Trophoblast cell (in vitro differentiated cells and primary cell): ENCODE measurements at regions not wholly inside any gene's neighbourhood (a gene's known extent, or its start where the extent isn't known, plus 50 kb on each side); places are given as distances from the start of the nearest gene placed in this dataset.

Source experiments
- DNase-seq, 2 donors: peaks; one replicate each; pipeline ENCODE4 v3.0.0-alpha.2; 2016
- H2AFZ ChIP-seq: 2 replicates; pipeline ENCODE4 v1.6.1; 2013; ENCODE audit warnings: low read length, moderate library complexity, mild to moderate bottlenecking; ENCODE audit not compliant: insufficient read depth, poor library complexity
- H2AK5ac ChIP-seq: 2 replicates; pipeline ENCODE4 v1.6.1; 2013; ENCODE audit warnings: mild to moderate bottlenecking, low read length
- H2BK120ac ChIP-seq: 2 replicates; pipeline ENCODE4 v1.6.1; 2013; ENCODE audit warnings: low read length, mild to moderate bottlenecking, moderate library complexity; ENCODE audit not compliant: insufficient read depth, poor library complexity
- H2BK12ac ChIP-seq: 2 replicates; pipeline ENCODE4 v1.6.1; 2013; ENCODE audit warnings: mild to moderate bottlenecking, low read length, moderate library complexity
- H2BK5ac ChIP-seq: 2 replicates; pipeline ENCODE4 v1.6.1; 2013; ENCODE audit warnings: low read length, low read depth, moderate library complexity, mild to moderate bottlenecking; ENCODE audit not compliant: poor library complexity
- H3K14ac ChIP-seq: 2 replicates; pipeline ENCODE4 v1.6.1; 2013; ENCODE audit warnings: mild to moderate bottlenecking, low read length
- H3K18ac ChIP-seq: 2 replicates; pipeline ENCODE4 v1.6.1; 2013; ENCODE audit warnings: mild to moderate bottlenecking, low read length
- H3K23ac ChIP-seq: 2 replicates; pipeline ENCODE4 v1.6.1; 2013; ENCODE audit warnings: low read length
- H3K27ac ChIP-seq: 2 replicates; pipeline ENCODE4 v1.5.1; 2013; ENCODE audit warnings: low read depth, mild to moderate bottlenecking, inconsistent platforms, low read length, moderate library complexity
- H3K27me3 ChIP-seq: 2 replicates; pipeline ENCODE4 v1.6.1; 2013; ENCODE audit warnings: inconsistent platforms, mild to moderate bottlenecking, low read length, moderate library complexity; ENCODE audit not compliant: insufficient read depth
- H3K36me3 ChIP-seq, 2 experiments: 1 replicate in 1 of 2; 2 replicates in 1 of 2; pipeline ENCODE4 v1.6.1; 2013; ENCODE audit warnings: low read length in 2 of 2, mild to moderate bottlenecking in 2 of 2, moderate library complexity in 1 of 2; ENCODE audit not compliant: insufficient read depth in 2 of 2, control insufficient read depth in 1 of 2
- H3K4ac ChIP-seq: 2 replicates; pipeline ENCODE4 v1.6.1; 2013; ENCODE audit warnings: low read depth, mild to moderate bottlenecking, low read length, moderate library complexity
- H3K4me1 ChIP-seq, 2 experiments: 1 replicate in 1 of 2; 2 replicates in 1 of 2; pipeline ENCODE4 v1.6.1; 2013; ENCODE audit warnings: low read length in 2 of 2, mild to moderate bottlenecking in 2 of 2, moderate library complexity in 1 of 2; ENCODE audit not compliant: insufficient read depth in 2 of 2, control insufficient read depth in 1 of 2
- H3K4me2 ChIP-seq: 2 replicates; pipeline ENCODE4 v1.6.1; 2013; ENCODE audit warnings: inconsistent platforms, mild to moderate bottlenecking, low read length, moderate library complexity
- H3K4me3 ChIP-seq: 2 replicates; pipeline ENCODE4 v1.5.1; 2013; ENCODE audit warnings: mild to moderate bottlenecking, low read depth, low read length, inconsistent platforms
- H3K79me1 ChIP-seq: one replicate; pipeline ENCODE4 v1.6.1; 2013; ENCODE audit warnings: low read length
- H3K79me2 ChIP-seq: 2 replicates; pipeline ENCODE4 v1.6.1; 2013; ENCODE audit warnings: low read length, mild to moderate bottlenecking; ENCODE audit not compliant: control insufficient read depth, insufficient read depth, poor library complexity
- H3K9ac ChIP-seq: 2 replicates; pipeline ENCODE4 v1.6.1; 2013; ENCODE audit warnings: mild to moderate bottlenecking, low read length
- H3K9me3 ChIP-seq: 2 replicates; pipeline ENCODE4 v1.6.1; 2013; ENCODE audit warnings: low read depth, mild to moderate bottlenecking, control low read depth, inconsistent platforms, low read length; ENCODE audit not compliant: insufficient read depth
- H4K12ac ChIP-seq: 2 replicates; pipeline ENCODE4 v1.6.1; 2013; ENCODE audit warnings: low read depth, mild to moderate bottlenecking, low read length, moderate library complexity
- H4K8ac ChIP-seq: 2 replicates; pipeline ENCODE4 v1.6.1; 2013; ENCODE audit warnings: low read depth, mild to moderate bottlenecking, low read length, moderate library complexity
- H4K91ac ChIP-seq: one replicate; pipeline ENCODE4 v1.6.1; 2013; ENCODE audit warnings: low read depth, mild to moderate bottlenecking, low read length, moderate library complexity
- WGBS: extraction: QIAGEN DNeasy Blood & Tissue Kit; methylation state at CpG from one replicate; pipeline ENCODE4 v1.1.7; 2013; ENCODE audit warnings: missing lambda C conversion rate; ENCODE audit not compliant: insufficient read length, insufficient coverage; ENCODE audit errors: extremely low coverage; 5-methylcytosine and 5-hydroxymethylcytosine counted together

- no peak overlapping the region for H3K9ac ChIP-seq
- no peak overlapping the region for H2BK120ac ChIP-seq
- no peak overlapping the region for H2BK12ac ChIP-seq
- no peaks in the 10 kb centered on the region for H3K79me2 ChIP-seq
- no peak overlapping the region for H3K23ac ChIP-seq
- no peak overlapping the region for H4K8ac ChIP-seq
- no peak overlapping the region for H2BK5ac ChIP-seq
- H3K14ac ChIP-seq, result no peak overlapping the region
- H3K4me2 ChIP-seq, result no peak overlapping the region
- H2AFZ ChIP-seq, result no peak overlapping the region
- H3K18ac ChIP-seq, result no peak overlapping the region
- DNase-seq, result no peak
- no peaks in the 10 kb centered on the region for H3K36me3 ChIP-seq
- H3K4ac ChIP-seq, result no peak overlapping the region
- H2AK5ac ChIP-seq, result no peak overlapping the region
- H3K4me3 ChIP-seq, result no peak overlapping the region
- no peaks in the 10 kb centered on the region for H3K27me3 ChIP-seq
- no peak overlapping the region for H4K91ac ChIP-seq
- no peaks in the 10 kb centered on the region for H3K79me1 ChIP-seq
- no peak overlapping the region for H4K12ac ChIP-seq
- WGBS, result no CpG with 5 or more reads among the region's 5 CpGs
- H3K4me1 ChIP-seq, result peaks cover 0 to 6% of the 10 kb centered on the region in 2 experiments
- no peak overlapping the region for H3K27ac ChIP-seq
- peaks cover 2% of the 10 kb centered on the region for H3K9me3 ChIP-seq
Observed at GRCh38 chr10:78849731-78850130, 219.0 kb upstream of the ZMIZ1 start.

- Histone ChIP-seq H2BK120ac (no peak overlapping the region), H3K79me2 (no peaks in the 10 kb centered on the region), H2AFZ (no peak overlapping the region), H2BK12ac (no peak overlapping the region), H3K79me1 (no peaks in the 10 kb centered on the region), H2AK5ac (no peak overlapping the region), H3K9me3 (peaks cover 2% of the 10 kb centered on the region), H3K4me2 (no peak overlapping the region), H3K9ac (no peak overlapping the region), H3K27ac (no peak overlapping the region), H3K18ac (no peak overlapping the region), H3K4me1 (peaks cover 0 to 6% of the 10 kb centered on the region in 2 experiments), H2BK5ac (no peak overlapping the region), H3K4me3 (no peak overlapping the region), H3K36me3 (no peaks in the 10 kb centered on the region), H3K23ac (no peak overlapping the region), H3K27me3 (no peaks in the 10 kb centered on the region), H4K8ac (no peak overlapping the region), H4K12ac (no peak overlapping the region), H4K91ac (no peak overlapping the region), H3K14ac (no peak overlapping the region), H3K4ac (no peak overlapping the region)
- DNase-seq, result no peak
- no CpG with 5 or more reads among the region's 6 CpGs for WGBS
Observed at GRCh38 chr10:78850644-78851435, 217.9 kb upstream of the ZMIZ1 start.

- H2AK5ac ChIP-seq, result no peak overlapping the region
- no peak overlapping the region for H4K91ac ChIP-seq
- H3K4me1 ChIP-seq, result peaks cover 0 to 6% of the 10 kb centered on the region in 2 experiments
- H3K27ac ChIP-seq, result no peak overlapping the region
- DNase-seq, result no peak
- H2BK120ac ChIP-seq, result no peak overlapping the region
- no peaks in the 10 kb centered on the region for H3K27me3 ChIP-seq
- H4K8ac ChIP-seq, result no peak overlapping the region
- no peaks in the 10 kb centered on the region for H3K36me3 ChIP-seq
- no peaks in the 10 kb centered on the region for H3K79me1 ChIP-seq
- no peak overlapping the region for H3K23ac ChIP-seq
- no peak overlapping the region for H4K12ac ChIP-seq
- no peak overlapping the region for H2BK5ac ChIP-seq
- H3K18ac ChIP-seq, result no peak overlapping the region
- no peaks in the 10 kb centered on the region for H3K79me2 ChIP-seq
- H2AFZ ChIP-seq, result no peak overlapping the region
- no peak overlapping the region for H2BK12ac ChIP-seq
- H3K4me3 ChIP-seq, result no peak overlapping the region
- no peak overlapping the region for H3K9ac ChIP-seq
- no peak overlapping the region for H3K14ac ChIP-seq
- H3K4me2 ChIP-seq, result no peak overlapping the region
- WGBS, result no CpG with 5 or more reads among the region's 4 CpGs
- H3K4ac ChIP-seq, result no peak overlapping the region
- peaks cover 2% of the 10 kb centered on the region for H3K9me3 ChIP-seq
Observed at GRCh38 chr10:78851647-78852046, 217.1 kb upstream of the ZMIZ1 start.

- Histone ChIP-seq H2AK5ac (no peak overlapping the region), H4K91ac (no peak overlapping the region), H3K4me2 (no peak overlapping the region), H3K4me1 (peaks cover 0 to 5% of the 10 kb centered on the region in 2 experiments), H2BK5ac (no peak overlapping the region), H3K9me3 (peaks cover 2% of the 10 kb centered on the region), H3K4ac (no peak overlapping the region), H3K27me3 (no peaks in the 10 kb centered on the region), H4K12ac (no peak overlapping the region), H3K23ac (no peak overlapping the region), H3K18ac (no peak overlapping the region), H3K27ac (no peak overlapping the region), H3K14ac (no peak overlapping the region), H3K79me2 (no peaks in the 10 kb centered on the region), H4K8ac (no peak overlapping the region), H2AFZ (no peak overlapping the region), H3K79me1 (no peaks in the 10 kb centered on the region), H2BK120ac (no peak overlapping the region), H3K9ac (no peak overlapping the region), H2BK12ac (no peak overlapping the region), H3K36me3 (no peaks in the 10 kb centered on the region), H3K4me3 (no peak overlapping the region)
- DNase-seq, result peak in 1 of 2 donors; percentile 9
- WGBS, result no CpG with 5 or more reads among the region's 9 CpGs
Observed at GRCh38 chr10:78852466-78853240, 216.1 kb upstream of the ZMIZ1 start.
